Astrocyte of the hippocampus (primary cell): ENCODE measurements at regions not wholly inside any gene's neighbourhood (a gene's known extent, or its start where the extent isn't known, plus 50 kb on each side); places are given as distances from the start of the nearest gene placed in this dataset.
"Not testable (repeated sequence)": the region's sequence is repeated elsewhere in the genome, so short reads cannot be mapped to it uniquely, and the experiment has no call there.

Experiments used
- DNase-seq: peaks from one replicate; pipeline ENCODE4 v3.0.0; 2011; ENCODE audit warnings: low read depth, low spot score

GRCh38 chr10:53342531-53342930, 569.9 kb upstream of the MBL2 start:
- not testable (repeated sequence) for DNase-seq

DNA sequence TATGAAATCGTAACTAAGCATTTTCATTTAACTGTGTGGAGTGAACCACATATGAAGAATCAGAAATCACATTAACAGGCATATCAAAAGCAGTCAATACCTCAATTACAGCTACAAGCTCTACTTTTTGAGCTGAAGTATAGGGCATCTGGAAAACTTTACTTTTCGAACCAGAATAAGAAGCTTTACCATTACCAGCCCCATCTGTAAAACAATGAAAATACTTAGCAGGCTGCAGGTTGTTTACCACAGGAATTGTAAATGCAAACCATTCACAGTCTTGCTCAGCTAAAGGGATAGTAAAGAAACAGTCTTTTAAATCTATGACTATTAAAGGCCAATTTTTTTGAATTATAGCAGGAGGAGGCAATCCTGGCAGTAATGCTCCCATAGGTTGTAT, 565.6 kb upstream of the MBL2 start:
- not testable (repeated sequence) for DNase-seq

DNA sequence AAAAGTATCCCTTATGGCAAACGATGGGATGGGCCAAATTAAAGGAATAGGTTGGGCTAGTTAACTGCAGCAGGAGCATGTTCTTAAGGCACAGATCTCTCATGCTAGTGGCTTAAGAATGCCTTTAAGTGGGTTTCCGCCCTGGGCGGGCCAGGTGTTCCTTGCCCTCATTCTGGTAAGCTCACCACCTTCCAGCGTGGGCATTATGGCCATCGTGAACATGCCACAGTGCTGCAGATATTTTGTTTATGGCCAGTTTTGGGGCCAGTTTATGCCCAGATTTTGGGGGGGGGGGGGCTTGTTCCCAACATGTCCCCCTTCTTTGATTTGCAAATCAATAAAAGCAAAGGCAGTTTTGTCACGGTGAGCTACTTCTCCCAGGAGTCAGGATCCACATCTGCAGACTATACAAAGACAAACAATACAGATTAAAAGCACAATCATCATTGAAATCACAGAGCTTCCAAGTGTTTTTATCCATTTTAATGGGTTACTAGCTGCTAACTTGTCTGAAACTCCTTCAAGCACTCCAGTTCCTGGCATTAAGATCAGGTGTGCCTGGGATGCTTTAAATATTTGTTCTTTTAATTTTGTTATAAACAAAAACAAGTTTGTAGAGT, 563.3 kb upstream of the MBL2 start:
- DNase-seq: not testable (repeated sequence)

DNA sequence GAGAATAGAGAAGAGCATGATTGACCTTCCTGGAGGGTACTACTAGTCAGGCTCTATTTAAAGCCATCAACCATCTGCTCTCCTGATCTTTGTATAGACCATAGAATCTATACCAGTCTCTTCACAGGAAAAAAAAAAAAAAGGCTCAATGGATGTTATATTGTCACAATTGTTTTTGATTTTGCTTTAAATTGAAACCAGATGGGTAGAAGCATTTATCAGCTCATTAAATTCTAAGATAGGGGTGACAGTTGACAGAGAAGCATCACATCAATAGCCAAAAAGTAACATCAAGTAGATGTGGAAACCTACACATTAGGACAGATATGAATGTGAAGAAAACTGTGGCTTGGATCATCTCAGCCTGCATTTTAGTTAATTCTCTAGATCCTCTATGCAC, 558.9 kb upstream of the MBL2 start:
- DNase-seq: no peak

DNA sequence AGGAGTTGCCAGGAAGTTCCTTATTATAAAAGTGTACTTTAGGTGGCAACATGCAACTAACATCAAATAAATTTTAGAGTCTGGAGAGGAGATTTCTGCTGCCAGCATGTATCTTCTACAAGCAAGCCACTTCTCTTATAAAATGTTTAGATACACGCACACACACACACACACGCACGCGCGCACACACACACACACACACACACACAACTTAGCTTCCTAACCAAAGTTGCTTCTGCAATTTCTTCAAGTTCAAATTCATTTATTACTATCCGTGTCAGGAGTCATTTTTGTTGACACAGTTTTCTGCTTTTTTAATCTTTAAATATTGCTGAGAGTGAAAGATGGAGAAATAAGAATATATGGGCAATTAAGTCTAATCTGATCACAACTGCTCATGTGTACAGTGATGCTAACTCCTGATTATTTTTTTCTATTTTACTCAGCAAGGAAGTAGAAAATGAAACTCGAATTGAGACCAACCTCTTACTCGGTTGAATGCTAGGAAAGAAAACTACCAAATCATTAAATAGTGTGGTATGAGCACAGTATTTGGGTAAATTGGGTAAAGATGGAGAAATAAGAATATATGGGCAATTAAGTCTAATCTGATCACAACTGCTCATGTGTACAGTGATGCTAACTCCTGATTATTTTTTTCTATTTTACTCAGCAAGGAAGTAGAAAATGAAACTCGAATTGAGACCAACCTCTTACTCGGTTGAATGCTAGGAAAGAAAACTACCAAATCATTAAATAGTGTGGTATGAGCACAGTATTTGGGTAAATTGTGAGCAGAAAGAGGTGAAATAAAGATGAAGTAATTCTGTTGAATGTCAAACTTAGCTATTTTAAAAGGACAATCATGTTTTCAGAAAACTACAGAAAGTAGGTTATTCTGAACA, 554.1 kb upstream of the MBL2 start:
- not testable (repeated sequence) for DNase-seq

GRCh38 chr10:53325066-53325465, 552.5 kb upstream of the MBL2 start:
- DNase-seq: no peak

- DNase-seq: peak; percentile 42
Measured at GRCh38 chr10:53315709-53316108, 543.1 kb upstream of the MBL2 start.

DNA sequence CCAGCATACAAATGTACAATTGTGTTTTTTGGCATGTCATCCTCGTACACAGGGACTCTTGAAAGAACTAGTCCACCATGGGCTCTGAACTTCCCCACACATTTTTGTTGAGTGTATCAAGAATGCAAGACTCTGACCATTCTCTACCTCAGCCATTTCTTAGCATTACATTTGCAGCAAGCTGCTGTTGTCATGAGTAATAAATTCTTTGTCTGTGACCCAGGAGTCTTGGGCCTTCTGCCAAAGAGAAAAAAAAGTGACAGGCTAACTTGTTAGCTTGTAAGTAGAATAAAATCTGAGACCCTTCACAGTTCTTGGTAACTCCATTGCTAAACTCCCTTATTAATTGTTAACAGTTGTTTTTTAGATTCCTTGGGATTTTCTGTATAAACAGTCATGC, 542.3 kb upstream of the MBL2 start:
- DNase-seq: peak; percentile 97

- no peak for DNase-seq
Measured at GRCh38 chr10:53298443-53298842, 525.9 kb upstream of the MBL2 start.

DNA sequence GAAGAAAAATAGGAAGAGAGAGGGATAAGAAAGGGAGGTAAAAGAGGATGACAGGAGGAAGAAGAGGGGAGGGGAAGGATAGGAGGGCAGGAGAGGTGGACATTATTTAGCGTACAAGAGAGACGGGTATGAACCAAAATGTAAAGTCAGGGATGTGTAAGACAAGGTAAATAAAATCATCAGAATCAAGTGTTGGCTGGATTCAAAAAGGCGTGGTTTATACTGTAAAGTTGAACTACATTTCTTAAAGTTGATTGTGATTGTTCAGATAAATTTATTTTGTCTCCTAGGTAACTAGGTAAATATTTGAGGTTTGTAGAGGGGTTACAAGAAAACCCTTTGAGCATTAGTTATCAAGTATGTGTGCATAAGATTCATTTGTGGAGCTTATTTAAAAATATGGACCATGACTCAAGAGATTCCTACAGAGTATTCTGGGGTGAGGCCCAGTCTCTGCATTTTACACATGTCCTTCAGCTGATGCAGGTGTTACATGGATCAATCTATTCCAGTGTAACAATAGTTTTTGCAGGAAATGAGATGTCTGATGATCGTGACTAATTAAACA, 512.1 kb upstream of the MBL2 start:
- no peak for DNase-seq

DNA sequence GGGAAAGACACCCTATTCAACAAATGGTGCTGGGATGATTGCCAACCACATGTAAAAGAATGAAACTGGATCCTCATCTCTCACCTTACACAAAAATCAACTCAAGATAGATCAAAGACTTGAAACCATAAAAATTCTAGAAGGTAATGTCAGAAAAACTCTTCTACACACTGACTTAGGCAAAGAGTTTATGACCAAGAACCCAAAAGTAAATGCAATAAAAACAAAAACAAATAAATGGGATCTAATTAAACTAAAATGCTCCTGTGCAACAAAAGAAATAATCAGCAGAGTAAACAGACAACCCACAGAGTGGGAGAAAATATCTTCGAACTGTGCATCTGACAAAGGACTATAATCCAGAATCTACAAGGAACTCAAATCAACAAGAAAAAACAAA, 504.2 kb upstream of the MBL2 start:
- no peak for DNase-seq

DNA sequence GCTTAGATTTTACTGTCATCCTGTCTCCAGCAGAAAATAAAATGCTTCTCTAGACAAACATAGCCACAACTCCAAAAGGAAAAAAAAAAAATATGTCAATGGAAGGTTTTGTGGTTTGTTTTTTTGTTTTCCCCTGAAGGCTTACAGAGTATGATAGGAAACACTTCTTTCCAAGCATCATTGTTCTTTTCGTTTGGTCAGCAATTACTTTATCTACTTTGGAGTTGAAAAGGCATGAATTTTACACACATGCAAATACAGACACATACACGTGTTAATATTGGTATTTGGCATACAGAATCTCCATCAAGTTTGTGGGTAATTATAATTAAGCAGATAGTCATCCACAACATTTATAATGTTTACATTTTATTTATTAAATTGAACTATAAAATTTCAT, 496.9 kb upstream of the MBL2 start:
- no peak for DNase-seq

- DNase-seq: no peak
Measured at GRCh38 chr10:53260213-53260612, 487.6 kb upstream of the MBL2 start.

DNA sequence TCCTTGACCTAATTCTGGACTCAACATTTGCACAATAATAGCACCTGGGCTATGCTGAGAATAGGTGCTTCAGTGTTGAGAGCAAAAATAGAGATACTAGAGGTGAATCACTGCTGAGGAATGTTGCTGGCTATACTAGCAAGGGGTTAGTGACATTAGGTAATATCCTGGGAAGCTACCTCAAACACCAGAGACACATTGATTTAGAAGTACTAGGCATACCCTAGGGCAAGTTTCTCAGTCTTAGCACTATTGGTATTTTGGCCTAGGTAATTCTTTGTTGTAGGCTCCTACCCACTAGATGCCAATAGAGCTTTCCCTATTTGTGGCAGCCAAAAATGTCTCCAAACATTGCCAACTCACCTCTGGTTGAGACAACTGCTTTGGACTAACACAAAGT, 484.0 kb upstream of the MBL2 start:
- no peak for DNase-seq

DNA sequence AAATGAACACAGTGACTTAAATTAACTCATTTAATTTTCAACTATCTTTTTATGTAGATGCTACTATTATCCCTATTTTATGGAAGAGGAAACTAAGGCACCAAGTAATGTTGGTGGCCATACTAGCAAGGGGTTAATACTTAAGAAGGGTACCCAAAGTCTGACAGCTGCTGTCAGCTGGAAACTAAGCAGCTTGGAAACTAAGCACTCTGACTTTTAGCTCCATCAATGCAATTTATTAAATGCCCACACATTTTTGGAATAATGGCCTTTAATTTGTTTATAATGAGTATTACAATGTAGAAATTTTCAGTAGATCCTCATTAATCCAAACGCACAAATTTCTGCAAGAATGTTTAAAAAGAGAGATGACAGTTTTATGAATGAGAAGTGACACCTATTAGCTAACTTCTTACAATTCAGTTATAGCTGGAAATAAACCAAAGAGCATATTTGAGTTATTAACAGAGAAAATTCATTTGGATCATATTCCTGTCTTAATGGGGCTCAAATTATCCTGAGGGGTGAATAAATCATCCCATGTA, 483.1 kb upstream of the MBL2 start:
- no peak for DNase-seq

- no peak for DNase-seq
Measured at GRCh38 chr10:53253221-53253620, 480.6 kb upstream of the MBL2 start.

DNA sequence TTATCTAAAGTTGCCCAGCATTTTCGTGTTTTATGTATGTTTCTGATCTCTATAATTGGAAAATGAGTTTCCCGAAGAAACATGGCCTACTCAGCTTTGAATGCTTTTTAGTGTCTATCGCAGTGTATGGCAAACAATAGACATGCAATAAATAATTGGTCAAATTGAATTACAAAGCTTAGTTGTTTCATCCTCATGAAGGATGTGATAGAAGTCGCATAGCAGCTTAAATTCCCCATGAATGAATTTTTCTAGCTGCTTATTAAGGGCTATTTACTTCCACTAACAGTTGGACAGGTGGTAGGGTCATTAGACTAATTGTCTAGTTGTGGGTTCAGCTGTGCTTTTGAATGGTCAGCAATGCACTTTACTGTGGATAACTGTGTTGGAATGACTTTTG, 467.3 kb upstream of the MBL2 start:
- no peak for DNase-seq

DNA sequence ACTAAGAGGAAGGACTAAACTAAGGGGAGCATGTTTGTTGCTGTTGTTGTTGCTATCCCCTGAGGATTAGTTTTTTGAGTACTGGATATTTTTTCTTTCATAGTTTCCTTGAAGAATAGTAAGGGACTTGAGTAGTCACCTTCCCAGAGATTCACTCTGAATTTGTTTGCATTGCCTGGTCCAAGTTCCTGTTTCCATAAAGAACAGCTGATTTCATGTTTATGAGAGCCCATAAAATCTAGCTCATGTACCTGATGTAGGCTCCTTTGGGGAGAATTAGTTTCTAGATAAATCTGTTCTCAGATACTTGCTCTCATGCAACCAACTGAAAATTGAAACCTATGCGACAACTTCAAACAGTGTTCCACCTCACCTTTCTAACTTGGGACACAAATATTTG, 464.4 kb upstream of the MBL2 start:
- DNase-seq: no peak

DNA sequence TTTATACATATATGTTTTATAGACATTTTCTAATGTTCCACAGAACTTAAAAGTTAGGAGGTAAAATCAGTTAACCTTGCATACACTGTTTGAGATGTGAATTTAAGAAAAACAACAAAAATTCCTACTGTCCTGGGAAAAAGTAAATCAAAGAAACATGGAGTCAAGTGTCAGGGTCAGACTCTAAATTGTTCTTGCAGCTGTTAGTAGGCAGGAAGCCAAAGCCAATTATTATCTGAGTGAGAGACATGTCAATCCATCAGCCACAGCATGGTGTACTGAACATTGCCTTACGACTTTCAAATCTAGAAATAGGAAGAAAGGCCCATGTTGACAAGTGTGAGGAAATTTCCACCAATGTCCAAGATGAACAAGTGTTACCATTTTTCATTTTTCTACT, 461.2 kb upstream of the MBL2 start:
- DNase-seq: no peak

DNA sequence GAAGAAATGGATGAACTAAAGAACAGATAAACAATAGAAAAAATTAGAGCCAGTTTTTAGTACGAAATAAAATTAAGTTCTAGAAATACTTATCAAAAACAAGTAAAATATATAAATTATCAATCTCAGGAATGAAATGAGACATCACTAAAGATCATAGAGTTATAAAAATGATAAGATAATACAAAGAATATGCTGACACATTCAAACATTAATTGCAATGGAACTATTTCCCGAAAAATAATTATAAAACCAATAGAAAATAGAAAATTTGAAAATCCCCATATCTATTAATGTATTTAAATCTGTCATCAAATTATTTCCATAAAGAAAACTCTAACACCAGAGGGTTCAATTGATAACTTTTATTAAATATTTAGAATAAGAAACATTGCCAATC, 458.1 kb upstream of the MBL2 start:
- no peak for DNase-seq

DNA sequence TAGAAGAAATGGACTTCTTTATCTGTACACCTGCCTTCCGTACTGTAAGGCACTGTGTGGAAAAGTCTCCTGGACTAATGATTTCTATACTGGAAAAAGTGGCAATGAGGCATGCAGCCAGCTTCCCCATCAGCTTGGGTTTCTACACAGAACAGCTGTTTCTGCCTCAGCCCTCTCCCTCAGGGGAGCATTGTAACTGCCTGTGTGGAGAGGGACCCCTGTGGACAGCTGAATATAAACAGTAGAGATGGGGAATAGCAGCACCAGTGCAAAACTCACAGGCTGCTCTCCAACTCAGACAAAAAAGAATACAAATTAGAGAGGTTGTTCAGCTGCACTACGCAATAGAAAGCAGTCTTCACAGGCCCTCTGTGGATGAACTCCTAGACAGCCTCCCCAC, 451.3 kb upstream of the MBL2 start:
- no peak for DNase-seq

- no peak for DNase-seq
Measured at GRCh38 chr10:53222806-53223205, 450.2 kb upstream of the MBL2 start.
